Astrocyte (in vitro differentiated cells and primary cell): ENCODE measurements at regions not wholly inside any gene's neighbourhood (a gene's known extent, or its start where the extent isn't known, plus 50 kb on each side); places are given as distances from the start of the nearest gene placed in this dataset.

ENCODE experiments used
- DNase-seq: peaks from one replicate; pipeline ENCODE4 v3.0.0-alpha.2; 2010; ENCODE audit warnings: low read depth
- FAIRE-seq: peaks from 2 replicates; lab custom pipeline; 2011; peaks lifted over from hg19 to GRCh38; lab: Jason Lieb, UNC
- H2AFZ ChIP-seq: 2 replicates; pipeline ENCODE4 v1.6.0; 2012; ENCODE audit warnings: low read depth, low read length, inconsistent platforms
- H3K27ac ChIP-seq: 2 replicates; pipeline ENCODE4 v1.5.1; 2011; ENCODE audit warnings: low read depth, low read length, inconsistent platforms
- H3K27me3 ChIP-seq: 2 replicates; pipeline ENCODE4 v1.6.0; 2011; ENCODE audit warnings: low read length, inconsistent platforms; ENCODE audit not compliant: insufficient read depth
- H3K36me3 ChIP-seq: 2 replicates; pipeline ENCODE4 v1.5.1; 2011; ENCODE audit warnings: low read length, inconsistent platforms; ENCODE audit not compliant: insufficient read depth
- H3K4me1 ChIP-seq: 2 replicates; pipeline ENCODE4 v1.5.1; 2011; ENCODE audit warnings: low read length, inconsistent platforms; ENCODE audit not compliant: insufficient read depth
- H3K4me2 ChIP-seq: 2 replicates; pipeline ENCODE4 v1.6.0; 2012; ENCODE audit warnings: low read length, inconsistent platforms
- H3K4me3 ChIP-seq: 2 replicates; pipeline ENCODE4 v1.5.1; 2011; ENCODE audit warnings: low read depth, mild to moderate bottlenecking, low read length, inconsistent platforms; ENCODE audit not compliant: insufficient read depth
- H3K79me2 ChIP-seq: 2 replicates; pipeline ENCODE4 v1.6.0; 2012; ENCODE audit warnings: mild to moderate bottlenecking, low read length, inconsistent platforms; ENCODE audit not compliant: insufficient read depth
- H3K9ac ChIP-seq: 2 replicates; pipeline ENCODE4 v1.6.0; 2012; ENCODE audit warnings: mild to moderate bottlenecking, low read length, inconsistent platforms
- H3K9me3 ChIP-seq: 2 replicates; pipeline ENCODE4 v1.5.1; 2012; ENCODE audit warnings: low read depth, mild to moderate bottlenecking, low read length, inconsistent platforms; ENCODE audit not compliant: insufficient read depth
- H4K20me1 ChIP-seq: 2 replicates; pipeline ENCODE4 v1.6.0; 2012; ENCODE audit warnings: low read length, inconsistent platforms; ENCODE audit not compliant: insufficient read depth
- H3K27ac Mint-ChIP-seq: one replicate; pipeline ENCODE4 v1.8.0; 2021; ENCODE audit warnings: mild to moderate bottlenecking, mixed read lengths; ENCODE audit not compliant: unreplicated experiment
- H3K27me3 Mint-ChIP-seq: one replicate; pipeline ENCODE4 v1.8.0; 2021; ENCODE audit warnings: low read depth, mixed read lengths; ENCODE audit not compliant: unreplicated experiment
- H3K36me3 Mint-ChIP-seq: one replicate; pipeline ENCODE4 v1.8.0; 2021; ENCODE audit warnings: low read depth, mixed read lengths; ENCODE audit not compliant: unreplicated experiment
- H3K4me1 Mint-ChIP-seq: one replicate; pipeline ENCODE4 v1.8.0; 2021; ENCODE audit warnings: low read depth, mixed read lengths; ENCODE audit not compliant: unreplicated experiment
- H3K4me3 Mint-ChIP-seq: one replicate; pipeline ENCODE4 v1.8.0; 2021; ENCODE audit warnings: mild to moderate bottlenecking, moderate library complexity, mixed read lengths; ENCODE audit not compliant: unreplicated experiment
- H3K9me3 Mint-ChIP-seq: one replicate; pipeline ENCODE4 v1.8.0; 2021; ENCODE audit warnings: mild to moderate bottlenecking, mixed read lengths; ENCODE audit not compliant: unreplicated experiment
- EZH2 ChIP-seq: IDR thresholded peaks from 2 replicates; pipeline ENCODE4 v1.6.1; 2012; ENCODE audit warnings: mild to moderate bottlenecking, low read length, inconsistent platforms; ENCODE audit not compliant: insufficient read depth
- TF ChIP-seq, protein P1 (sequence below): IDR thresholded peaks from 2 replicates; pipeline ENCODE4 v1.5.1; 2011; ENCODE audit warnings: low read depth, mild to moderate bottlenecking, inconsistent platforms, low read length, moderate library complexity; ENCODE audit not compliant: insufficient read depth

DNA sequence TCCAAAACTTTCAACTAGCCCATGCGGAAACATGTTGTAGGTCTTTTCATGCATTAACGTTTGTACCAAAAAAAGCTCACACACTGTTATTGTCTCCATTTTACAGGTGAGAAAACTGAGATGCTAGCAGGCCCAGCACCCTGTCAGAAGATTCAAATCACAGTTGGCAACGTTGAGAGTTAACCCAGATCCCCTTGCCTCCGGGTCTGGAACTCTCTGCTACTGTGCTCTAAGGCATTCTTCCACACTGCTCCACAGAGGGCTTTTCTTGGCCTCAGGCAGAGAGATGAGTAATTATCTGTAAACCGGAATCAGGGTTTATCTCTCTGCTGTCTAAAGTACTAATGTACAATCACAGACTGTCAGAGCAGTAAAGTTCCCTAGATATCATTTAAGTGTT is 186.0 kb upstream of the LPP start:
- no peak overlapping the region for H3K27ac ChIP-seq
- H3K9me3 ChIP-seq, result no peaks in the 10 kb centered on the region
- FAIRE-seq (no peak), DNase-seq (no peak)
- Mint-ChIP-seq H3K27me3 (peaks cover 3% of the 10 kb centered on the region), H3K27ac (no peak overlapping the region), H3K36me3 (no peaks in the 10 kb centered on the region), H3K9me3 (no peaks in the 10 kb centered on the region), H3K4me1 (peaks cover 8% of the 10 kb centered on the region), H3K4me3 (no peak overlapping the region)
- H3K4me2 ChIP-seq, result no peak overlapping the region
- no peaks in the 10 kb centered on the region for H3K79me2 ChIP-seq
- H4K20me1 ChIP-seq, result no peaks in the 10 kb centered on the region
- no peaks in the 10 kb centered on the region for H3K36me3 ChIP-seq
- TF ChIP-seq EZH2, result no peak
- TF ChIP-seq, protein P1, sequence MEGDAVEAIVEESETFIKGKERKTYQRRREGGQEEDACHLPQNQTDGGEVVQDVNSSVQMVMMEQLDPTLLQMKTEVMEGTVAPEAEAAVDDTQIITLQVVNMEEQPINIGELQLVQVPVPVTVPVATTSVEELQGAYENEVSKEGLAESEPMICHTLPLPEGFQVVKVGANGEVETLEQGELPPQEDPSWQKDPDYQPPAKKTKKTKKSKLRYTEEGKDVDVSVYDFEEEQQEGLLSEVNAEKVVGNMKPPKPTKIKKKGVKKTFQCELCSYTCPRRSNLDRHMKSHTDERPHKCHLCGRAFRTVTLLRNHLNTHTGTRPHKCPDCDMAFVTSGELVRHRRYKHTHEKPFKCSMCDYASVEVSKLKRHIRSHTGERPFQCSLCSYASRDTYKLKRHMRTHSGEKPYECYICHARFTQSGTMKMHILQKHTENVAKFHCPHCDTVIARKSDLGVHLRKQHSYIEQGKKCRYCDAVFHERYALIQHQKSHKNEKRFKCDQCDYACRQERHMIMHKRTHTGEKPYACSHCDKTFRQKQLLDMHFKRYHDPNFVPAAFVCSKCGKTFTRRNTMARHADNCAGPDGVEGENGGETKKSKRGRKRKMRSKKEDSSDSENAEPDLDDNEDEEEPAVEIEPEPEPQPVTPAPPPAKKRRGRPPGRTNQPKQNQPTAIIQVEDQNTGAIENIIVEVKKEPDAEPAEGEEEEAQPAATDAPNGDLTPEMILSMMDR, result no peak
- H3K27me3 ChIP-seq, result no peaks in the 10 kb centered on the region
- no peak overlapping the region for H3K9ac ChIP-seq
- no peak overlapping the region for H2AFZ ChIP-seq
- H3K4me3 ChIP-seq, result no peak overlapping the region
- no peaks in the 10 kb centered on the region for H3K4me1 ChIP-seq

DNA sequence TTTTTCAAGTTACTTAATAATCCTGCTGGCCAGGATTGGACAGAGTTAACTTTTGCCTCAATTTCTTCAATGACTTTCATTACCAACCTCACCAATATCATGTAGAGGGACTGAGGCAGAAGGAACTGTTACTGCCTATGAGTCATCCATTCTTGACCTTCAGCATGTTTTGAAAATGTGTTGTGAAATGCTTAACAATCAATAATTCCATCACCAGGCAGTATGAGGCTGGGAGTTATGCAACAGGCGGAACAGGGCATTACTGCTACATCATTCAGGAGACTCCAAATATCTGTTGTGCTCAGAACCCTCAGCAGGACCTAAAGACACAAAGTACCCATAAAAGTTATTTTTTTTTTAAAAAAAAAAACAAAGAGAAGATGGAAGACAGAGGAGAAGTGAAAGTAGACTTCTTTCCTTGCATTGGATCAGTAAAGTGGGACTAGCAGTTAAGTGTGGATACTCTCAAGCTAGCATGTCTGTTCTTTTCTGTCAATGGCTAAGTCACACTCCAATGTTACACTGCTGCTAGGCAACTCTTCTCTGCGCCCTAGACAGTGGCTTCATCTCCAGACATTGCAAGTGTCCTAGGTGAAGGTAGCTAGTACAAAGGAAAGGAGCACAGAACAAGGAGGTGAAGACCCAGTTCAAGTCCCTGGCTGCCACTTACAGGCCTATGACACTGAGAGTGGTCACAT is 184.9 kb upstream of the LPP start:
- no peak overlapping the region for H3K4me2 ChIP-seq
- no peaks in the 10 kb centered on the region for H3K27me3 ChIP-seq
- H3K27ac ChIP-seq, result no peak overlapping the region
- peak; percentile 60 for DNase-seq
- Mint-ChIP-seq H3K27me3 (peaks cover 3% of the 10 kb centered on the region), H3K27ac (no peak overlapping the region), H3K36me3 (no peaks in the 10 kb centered on the region), H3K9me3 (no peaks in the 10 kb centered on the region), H3K4me1 (peaks cover 5% of the 10 kb centered on the region), H3K4me3 (no peak overlapping the region)
- no peak overlapping the region for H2AFZ ChIP-seq
- no peaks in the 10 kb centered on the region for H3K79me2 ChIP-seq
- H3K4me1 ChIP-seq, result no peaks in the 10 kb centered on the region
- no peak for FAIRE-seq
- TF ChIP-seq, protein P1, result no peak
- no peak for TF ChIP-seq EZH2
- H4K20me1 ChIP-seq, result no peaks in the 10 kb centered on the region
- no peaks in the 10 kb centered on the region for H3K9me3 ChIP-seq
- H3K36me3 ChIP-seq, result no peaks in the 10 kb centered on the region
- H3K9ac ChIP-seq, result no peak overlapping the region
- no peak overlapping the region for H3K4me3 ChIP-seq

DNA sequence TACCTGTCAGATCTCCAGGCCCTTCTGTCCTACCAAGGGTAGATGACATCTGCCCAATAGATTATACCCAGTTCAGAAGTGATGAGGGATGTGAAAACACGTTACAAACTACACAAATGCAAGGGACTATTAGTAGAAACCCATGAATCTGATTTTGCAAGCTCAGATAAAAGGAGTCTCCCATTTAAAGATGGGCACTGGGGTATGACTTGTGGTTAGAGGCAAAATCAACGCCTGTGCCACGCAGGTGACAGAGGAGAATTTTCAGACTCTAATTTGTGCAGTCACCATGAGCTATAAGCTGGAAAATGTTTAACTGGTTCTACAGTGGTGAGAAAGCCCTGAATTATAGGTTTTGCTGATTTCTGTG is 184.4 kb upstream of the LPP start:
- no peaks in the 10 kb centered on the region for H4K20me1 ChIP-seq
- no peak overlapping the region for H3K27ac Mint-ChIP-seq
- TF ChIP-seq EZH2, result no peak
- TF ChIP-seq, protein P1, result no peak

More for the DNA sequence above, 184.4 kb upstream of the LPP start:
- Mint-ChIP-seq H3K36me3 (no peaks in the 10 kb centered on the region), H3K27me3 (peaks cover 3% of the 10 kb centered on the region), H3K9me3 (no peaks in the 10 kb centered on the region), H3K4me1 (peaks cover 5% of the 10 kb centered on the region), H3K4me3 (no peak overlapping the region)
- no peaks in the 10 kb centered on the region for H3K4me1 ChIP-seq
- no peak overlapping the region for H3K4me3 ChIP-seq
- no peak overlapping the region for H3K9ac ChIP-seq
- no peaks in the 10 kb centered on the region for H3K79me2 ChIP-seq
- no peak overlapping the region for H2AFZ ChIP-seq
- H3K36me3 ChIP-seq, result no peaks in the 10 kb centered on the region
- no peaks in the 10 kb centered on the region for H3K9me3 ChIP-seq
- DNase-seq (no peak), FAIRE-seq (no peak)
- no peak overlapping the region for H3K27ac ChIP-seq
- H3K4me2 ChIP-seq, result no peak overlapping the region
- no peaks in the 10 kb centered on the region for H3K27me3 ChIP-seq
